ENCODE measurements at regions not wholly inside any gene's neighbourhood (a gene's known extent, or its start where the extent isn't known, plus 50 kb on each side); places are given as distances from the start of the nearest gene placed in this dataset.

DNA sequence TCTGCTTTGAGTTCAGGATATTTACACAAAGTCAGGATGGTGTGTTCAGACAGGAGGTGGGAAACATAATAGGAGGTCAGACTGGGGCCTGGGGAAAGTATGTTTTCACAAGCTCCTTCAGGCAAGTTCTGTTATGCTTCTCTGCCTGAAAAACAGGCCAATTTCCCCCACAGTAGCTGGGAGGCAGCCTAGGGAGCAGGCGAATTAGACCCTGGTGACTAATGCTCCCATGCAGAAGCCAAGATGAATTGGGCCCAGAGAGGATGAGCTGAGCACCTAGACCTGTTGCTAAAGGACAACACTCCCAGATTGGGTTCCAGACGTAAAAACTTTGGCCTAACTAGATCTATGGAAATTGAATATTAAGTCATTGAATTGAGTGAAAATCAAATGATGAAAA lies 142.2 kb upstream of the MAP3K7 start:
- TF ChIP-seq, protein P1, sequence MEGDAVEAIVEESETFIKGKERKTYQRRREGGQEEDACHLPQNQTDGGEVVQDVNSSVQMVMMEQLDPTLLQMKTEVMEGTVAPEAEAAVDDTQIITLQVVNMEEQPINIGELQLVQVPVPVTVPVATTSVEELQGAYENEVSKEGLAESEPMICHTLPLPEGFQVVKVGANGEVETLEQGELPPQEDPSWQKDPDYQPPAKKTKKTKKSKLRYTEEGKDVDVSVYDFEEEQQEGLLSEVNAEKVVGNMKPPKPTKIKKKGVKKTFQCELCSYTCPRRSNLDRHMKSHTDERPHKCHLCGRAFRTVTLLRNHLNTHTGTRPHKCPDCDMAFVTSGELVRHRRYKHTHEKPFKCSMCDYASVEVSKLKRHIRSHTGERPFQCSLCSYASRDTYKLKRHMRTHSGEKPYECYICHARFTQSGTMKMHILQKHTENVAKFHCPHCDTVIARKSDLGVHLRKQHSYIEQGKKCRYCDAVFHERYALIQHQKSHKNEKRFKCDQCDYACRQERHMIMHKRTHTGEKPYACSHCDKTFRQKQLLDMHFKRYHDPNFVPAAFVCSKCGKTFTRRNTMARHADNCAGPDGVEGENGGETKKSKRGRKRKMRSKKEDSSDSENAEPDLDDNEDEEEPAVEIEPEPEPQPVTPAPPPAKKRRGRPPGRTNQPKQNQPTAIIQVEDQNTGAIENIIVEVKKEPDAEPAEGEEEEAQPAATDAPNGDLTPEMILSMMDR (IDR thresholded peaks at IDR 0.05; ENCODE audit: control extremely low read depth in 1 of 3, insufficient read depth in 1 of 3, low read depth in 1 of 3, low read length in 3 of 3): no peak
- no peak for TF ChIP-seq SRF (IDR thresholded peaks at IDR 0.05; ENCODE audit: low read depth, low read length)
- no peak for TF ChIP-seq YY1 (IDR thresholded peaks at IDR 0.05; ENCODE audit: low read depth, low read length)
- TF ChIP-seq EP300 (IDR thresholded peaks at IDR 0.05; ENCODE audit: borderline replicate concordance in 1 of 2, low read depth in 2 of 2, low read length in 2 of 2): no peak
- no peak for TF ChIP-seq ASH2L (IDR thresholded peaks at IDR 0.05; ENCODE audit: low read length)
- no peak for TF ChIP-seq SP1 (IDR thresholded peaks at IDR 0.05; ENCODE audit: low read depth, low read length)
- TF ChIP-seq POLR2A (IDR thresholded peaks at IDR 0.05; ENCODE audit: control extremely low read depth in 1 of 2, low read depth in 2 of 2, low read length in 2 of 2): no peak
- no peak for TF ChIP-seq CBX5 (IDR thresholded peaks at IDR 0.05; ENCODE audit: low read depth, low read length)
- TF ChIP-seq CHD1 (IDR thresholded peaks at IDR 0.05; ENCODE audit: low read depth, low read length): no peak

All from H1 (cell line).